ENCODE measurements at regions not wholly inside any gene's neighbourhood (a gene's known extent, or its start where the extent isn't known, plus 50 kb on each side); places are given as distances from the start of the nearest gene placed in this dataset.

DNA sequence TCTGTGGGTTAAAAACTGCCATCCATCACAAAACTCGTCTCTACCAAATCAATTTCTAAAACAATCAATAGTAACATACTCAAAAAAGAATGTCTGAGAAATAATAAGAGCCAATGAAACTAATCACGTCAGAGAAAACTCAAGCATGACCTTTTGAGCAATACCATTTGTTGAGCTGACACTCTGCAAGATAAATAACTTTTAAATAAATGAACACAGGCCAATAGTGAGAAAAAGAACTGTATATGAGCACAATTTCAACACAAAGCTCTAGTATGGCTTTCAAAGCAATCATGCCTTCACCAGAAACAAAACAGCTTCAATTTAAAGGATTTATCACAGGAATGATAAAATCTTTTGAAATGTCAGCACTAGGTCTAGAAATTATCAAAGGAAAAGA is 249.2 kb upstream of the SETMAR start:
- H3K4me3 ChIP-seq (ENCODE audit: low read depth in 1 of 3, low read length in 3 of 3): no peak overlapping the region
- 55 to 75% (median 75%) methylated on average over 2 of the region's 2 CpGs for WGBS, 3 donors
- no peak for DNase-seq
- peaks cover 0 to 6% (median 0%) of the 10 kb centered on the region in 3 donors for H3K36me3 ChIP-seq (ENCODE audit: control insufficient read depth in 3 of 3, insufficient read depth in 2 of 3, low read depth in 1 of 3, low read length in 3 of 3)
- H3K9me3 ChIP-seq (ENCODE audit: control insufficient read depth in 2 of 2, insufficient read depth in 1 of 2, low read depth in 1 of 2, low read length in 1 of 2): peaks cover 0 to 10% of the 10 kb centered on the region in 2 donors
- H3K27me3 ChIP-seq (ENCODE audit: control insufficient read depth in 3 of 3, insufficient read depth in 3 of 3, low read length in 3 of 3): no peaks in the 10 kb centered on the region
- H3K4me1 ChIP-seq (ENCODE audit: control insufficient read depth in 3 of 3, insufficient read depth in 2 of 3, low read depth in 1 of 3, low read length in 2 of 3): no peaks in the 10 kb centered on the region
- no peak for FAIRE-seq
- no peak overlapping the region for H3K27ac ChIP-seq (ENCODE audit: low read depth in 1 of 3, low read length in 2 of 3)

DNA sequence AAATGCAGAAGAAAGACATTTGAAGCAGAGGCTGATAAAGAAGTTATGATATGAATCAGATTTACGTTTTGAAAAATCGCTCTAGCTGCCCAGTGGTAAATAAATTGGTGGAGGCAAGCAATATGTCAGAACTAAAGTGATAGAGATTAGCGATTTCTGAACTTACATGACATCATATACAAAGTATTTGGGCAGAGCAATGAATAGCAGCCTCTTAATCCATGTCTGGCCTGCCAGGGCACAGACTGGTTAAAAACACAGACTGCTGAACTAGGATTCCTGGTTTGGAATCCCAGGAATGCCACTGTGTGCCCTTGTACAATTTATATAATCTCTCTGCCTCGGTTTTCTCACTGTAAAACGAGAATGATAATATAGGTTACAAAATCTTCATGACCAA is 243.1 kb upstream of the SETMAR start:
- Histone ChIP-seq H3K4me1 (ENCODE audit: control insufficient read depth in 3 of 3, insufficient read depth in 2 of 3, low read depth in 1 of 3, low read length in 2 of 3) (no peaks in the 10 kb centered on the region), H3K4me3 (ENCODE audit: low read depth in 1 of 3, low read length in 3 of 3) (no peak overlapping the region), H3K27ac (ENCODE audit: low read depth in 1 of 3, low read length in 2 of 3) (no peak overlapping the region), H3K27me3 (ENCODE audit: control insufficient read depth in 3 of 3, insufficient read depth in 3 of 3, low read length in 3 of 3) (no peaks in the 10 kb centered on the region), H3K9me3 (ENCODE audit: control insufficient read depth in 2 of 2, insufficient read depth in 1 of 2, low read depth in 1 of 2, low read length in 1 of 2) (no peaks in the 10 kb centered on the region), H3K36me3 (ENCODE audit: control insufficient read depth in 3 of 3, insufficient read depth in 2 of 3, low read depth in 1 of 3, low read length in 3 of 3) (no peaks in the 10 kb centered on the region)
- DNase-seq (no peak), FAIRE-seq (no peak)
- 60 to 76% (median 72%) methylated on average over 5 of the region's 5 CpGs for WGBS, 3 donors

DNA sequence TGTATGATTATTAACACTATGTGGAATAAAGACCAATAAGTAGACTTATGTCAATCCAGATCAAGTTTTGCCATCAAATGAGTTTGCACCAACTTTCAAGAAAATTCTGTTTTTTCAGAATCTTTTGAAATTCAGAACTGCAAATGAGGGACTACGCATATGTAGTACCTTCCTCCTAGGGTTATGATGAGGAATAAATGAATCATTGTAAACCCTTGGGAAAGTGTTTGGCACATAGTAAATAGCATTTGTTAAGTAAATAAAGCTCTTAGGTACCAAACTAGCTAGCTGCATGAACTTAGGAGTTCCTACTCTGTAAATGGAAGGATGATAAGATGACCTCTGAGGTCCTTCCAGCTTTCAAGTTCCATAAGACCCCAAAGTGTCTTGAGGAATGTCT is 242.6 kb upstream of the SETMAR start:
- Histone ChIP-seq H3K27ac (ENCODE audit: low read depth in 1 of 3, low read length in 2 of 3) (no peak overlapping the region), H3K36me3 (ENCODE audit: control insufficient read depth in 3 of 3, insufficient read depth in 2 of 3, low read depth in 1 of 3, low read length in 3 of 3) (no peaks in the 10 kb centered on the region), H3K4me1 (ENCODE audit: control insufficient read depth in 3 of 3, insufficient read depth in 2 of 3, low read depth in 1 of 3, low read length in 2 of 3) (no peaks in the 10 kb centered on the region), H3K4me3 (ENCODE audit: low read depth in 1 of 3, low read length in 3 of 3) (no peak overlapping the region), H3K27me3 (ENCODE audit: control insufficient read depth in 3 of 3, insufficient read depth in 3 of 3, low read length in 3 of 3) (no peaks in the 10 kb centered on the region), H3K9me3 (ENCODE audit: control insufficient read depth in 2 of 2, insufficient read depth in 1 of 2, low read depth in 1 of 2, low read length in 1 of 2) (no peaks in the 10 kb centered on the region)
- 84 to 96% (median 88%) methylated on average over 1 of the region's 1 CpG for WGBS, 3 donors
- DNase-seq (no peak), FAIRE-seq (no peak)

DNA sequence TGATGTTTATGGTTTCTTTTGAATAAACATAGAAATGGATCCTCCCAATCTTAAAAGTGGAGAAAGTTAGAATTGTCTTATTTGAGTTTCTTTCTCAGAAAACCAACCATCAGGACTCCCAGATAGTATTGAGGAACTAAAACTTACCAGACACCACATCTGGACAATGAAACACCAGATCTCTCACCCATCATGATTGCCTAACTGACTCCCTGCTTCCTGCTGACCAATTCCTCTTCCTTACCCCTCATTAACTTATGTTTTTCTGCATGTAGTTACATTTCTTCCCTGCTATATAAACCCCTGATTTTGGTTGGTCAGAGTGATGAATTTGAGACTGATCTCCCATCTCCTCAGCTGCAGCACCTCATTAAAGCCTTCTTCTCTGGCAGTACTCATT is 242.0 kb upstream of the SETMAR start:
- FAIRE-seq: no peak
- H3K4me1 ChIP-seq (ENCODE audit: control insufficient read depth in 3 of 3, insufficient read depth in 2 of 3, low read depth in 1 of 3, low read length in 2 of 3): no peaks in the 10 kb centered on the region

DNA sequence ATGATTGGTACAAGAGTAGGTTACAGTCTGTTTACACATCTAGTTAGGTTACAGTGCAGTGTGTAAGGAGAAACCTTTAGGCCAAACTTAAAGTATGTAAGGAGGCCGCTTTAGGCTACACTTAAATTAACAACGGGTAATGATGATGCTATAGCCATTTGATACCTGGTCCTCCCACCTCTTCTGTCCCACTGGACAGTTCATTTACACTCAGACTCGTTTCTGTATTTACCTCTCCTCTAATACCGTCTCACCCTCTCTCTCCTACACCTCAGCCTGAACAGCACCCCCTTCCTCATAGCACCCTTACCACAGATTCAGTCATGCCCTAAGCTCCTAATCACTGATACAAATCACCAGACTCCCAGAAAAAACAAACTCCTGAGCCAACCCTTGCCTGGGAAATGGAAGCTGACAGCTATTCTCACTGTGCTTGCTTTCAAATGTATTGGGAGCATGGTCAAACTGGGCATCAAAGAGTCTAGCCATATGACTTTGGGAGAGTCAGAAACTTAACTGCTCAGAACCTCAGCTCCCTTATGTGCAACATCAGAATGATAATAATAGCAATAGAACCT is 241.3 kb upstream of the SETMAR start:
- H3K27ac ChIP-seq (ENCODE audit: low read depth in 1 of 3, low read length in 2 of 3): no peak overlapping the region
- no peaks in the 10 kb centered on the region for H3K4me1 ChIP-seq (ENCODE audit: control insufficient read depth in 3 of 3, insufficient read depth in 2 of 3, low read depth in 1 of 3, low read length in 2 of 3)
- no peaks in the 10 kb centered on the region for H3K27me3 ChIP-seq (ENCODE audit: control insufficient read depth in 3 of 3, insufficient read depth in 3 of 3, low read length in 3 of 3)
- H3K9me3 ChIP-seq (ENCODE audit: control insufficient read depth in 2 of 2, insufficient read depth in 1 of 2, low read depth in 1 of 2, low read length in 1 of 2): no peaks in the 10 kb centered on the region
- no peak for FAIRE-seq
- no peak for DNase-seq
- no peaks in the 10 kb centered on the region for H3K36me3 ChIP-seq (ENCODE audit: control insufficient read depth in 3 of 3, insufficient read depth in 2 of 3, low read depth in 1 of 3, low read length in 3 of 3)
- 54 to 59% (median 59%) methylated on average over 4 of the region's 4 CpGs for WGBS, 3 donors
- H3K4me3 ChIP-seq (ENCODE audit: low read depth in 1 of 3, low read length in 3 of 3): no peak overlapping the region

More for the DNA sequence above, 242.0 kb upstream of the SETMAR start:
- Histone ChIP-seq H3K36me3 (ENCODE audit: control insufficient read depth in 3 of 3, insufficient read depth in 2 of 3, low read depth in 1 of 3, low read length in 3 of 3) (no peaks in the 10 kb centered on the region), H3K4me3 (ENCODE audit: low read depth in 1 of 3, low read length in 3 of 3) (no peak overlapping the region), H3K27ac (ENCODE audit: low read depth in 1 of 3, low read length in 2 of 3) (no peak overlapping the region), H3K27me3 (ENCODE audit: control insufficient read depth in 3 of 3, insufficient read depth in 3 of 3, low read length in 3 of 3) (no peaks in the 10 kb centered on the region), H3K9me3 (ENCODE audit: control insufficient read depth in 2 of 2, insufficient read depth in 1 of 2, low read depth in 1 of 2, low read length in 1 of 2) (no peaks in the 10 kb centered on the region)
- DNase-seq: no peak

DNA sequence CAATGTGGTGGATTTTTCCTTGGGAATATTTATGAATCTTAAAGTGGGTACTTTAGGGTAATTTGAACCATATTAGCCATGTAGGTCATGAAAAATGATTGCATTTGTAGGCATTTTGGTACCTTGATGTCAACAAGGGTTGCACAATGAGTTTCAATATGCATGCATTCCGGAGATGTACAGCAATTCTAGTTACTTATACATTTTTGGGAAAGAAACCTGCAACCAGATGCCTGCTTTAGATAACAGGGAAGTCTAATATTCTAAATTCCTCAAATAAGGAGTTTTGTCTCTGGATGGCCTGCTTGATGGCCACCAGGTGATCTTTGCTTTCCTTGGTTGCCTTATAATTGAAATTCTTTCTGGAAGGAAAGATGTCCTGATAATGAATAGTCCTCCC is 240.5 kb upstream of the SETMAR start:
- Histone ChIP-seq H3K36me3 (ENCODE audit: control insufficient read depth in 3 of 3, insufficient read depth in 2 of 3, low read depth in 1 of 3, low read length in 3 of 3) (no peaks in the 10 kb centered on the region), H3K27me3 (ENCODE audit: control insufficient read depth in 3 of 3, insufficient read depth in 3 of 3, low read length in 3 of 3) (no peaks in the 10 kb centered on the region), H3K4me1 (ENCODE audit: control insufficient read depth in 3 of 3, insufficient read depth in 2 of 3, low read depth in 1 of 3, low read length in 2 of 3) (peaks cover 0 to 4% (median 2%) of the 10 kb centered on the region in 3 donors), H3K4me3 (ENCODE audit: low read depth in 1 of 3, low read length in 3 of 3) (no peak overlapping the region), H3K27ac (ENCODE audit: low read depth in 1 of 3, low read length in 2 of 3) (no peak overlapping the region), H3K9me3 (ENCODE audit: control insufficient read depth in 2 of 2, insufficient read depth in 1 of 2, low read depth in 1 of 2, low read length in 1 of 2) (no peaks in the 10 kb centered on the region)
- DNase-seq: no peak
- FAIRE-seq: no peak
- WGBS, 3 donors: 78 to 96% (median 90%) methylated on average over 1 of the region's 1 CpG

DNA sequence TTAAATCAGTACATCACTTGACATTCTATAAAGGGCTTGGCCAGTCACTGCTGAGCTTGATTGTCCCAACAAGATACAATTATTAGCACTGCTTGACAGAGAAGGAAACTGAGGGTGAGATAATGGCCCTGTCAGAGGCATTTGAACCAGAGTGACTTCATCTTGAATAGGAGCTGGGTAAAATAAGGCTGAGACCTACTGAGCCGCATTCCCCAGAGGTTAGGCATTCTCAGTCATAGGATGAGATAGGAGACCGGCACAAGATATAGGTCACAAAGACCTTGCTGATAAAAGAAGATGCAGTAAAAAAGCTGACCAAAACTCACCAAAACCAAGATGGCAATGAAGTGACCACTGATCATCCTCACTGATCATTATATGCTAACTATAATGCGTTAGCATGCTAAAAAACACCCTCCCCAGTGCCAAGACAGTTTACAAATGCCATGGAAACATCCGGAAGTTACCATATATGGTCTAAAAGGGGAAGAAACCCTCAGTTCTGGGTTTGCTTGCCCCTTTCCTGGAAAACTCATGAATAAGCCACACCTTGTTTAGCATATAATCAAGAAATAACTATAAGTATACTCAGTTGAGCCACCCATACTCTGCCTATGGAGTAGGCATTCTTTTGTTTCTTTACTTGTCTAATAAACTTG is 239.1 kb upstream of the SETMAR start:
- no peaks in the 10 kb centered on the region for H3K36me3 ChIP-seq (ENCODE audit: control insufficient read depth in 3 of 3, insufficient read depth in 2 of 3, low read depth in 1 of 3, low read length in 3 of 3)
- no peak overlapping the region for H3K27ac ChIP-seq (ENCODE audit: low read depth in 1 of 3, low read length in 2 of 3)
- WGBS, 3 donors: 85 to 86% (median 86%) methylated on average over 4 of the region's 4 CpGs
- no peak for DNase-seq
- FAIRE-seq: no peak
- H3K9me3 ChIP-seq (ENCODE audit: control insufficient read depth in 2 of 2, insufficient read depth in 1 of 2, low read depth in 1 of 2, low read length in 1 of 2): no peaks in the 10 kb centered on the region
- no peaks in the 10 kb centered on the region for H3K27me3 ChIP-seq (ENCODE audit: control insufficient read depth in 3 of 3, insufficient read depth in 3 of 3, low read length in 3 of 3)
- H3K4me3 ChIP-seq (ENCODE audit: low read depth in 1 of 3, low read length in 3 of 3): no peak overlapping the region
- H3K4me1 ChIP-seq (ENCODE audit: control insufficient read depth in 3 of 3, insufficient read depth in 2 of 3, low read depth in 1 of 3, low read length in 2 of 3): peaks cover 2 to 5% (median 4%) of the 10 kb centered on the region in 3 donors

DNA sequence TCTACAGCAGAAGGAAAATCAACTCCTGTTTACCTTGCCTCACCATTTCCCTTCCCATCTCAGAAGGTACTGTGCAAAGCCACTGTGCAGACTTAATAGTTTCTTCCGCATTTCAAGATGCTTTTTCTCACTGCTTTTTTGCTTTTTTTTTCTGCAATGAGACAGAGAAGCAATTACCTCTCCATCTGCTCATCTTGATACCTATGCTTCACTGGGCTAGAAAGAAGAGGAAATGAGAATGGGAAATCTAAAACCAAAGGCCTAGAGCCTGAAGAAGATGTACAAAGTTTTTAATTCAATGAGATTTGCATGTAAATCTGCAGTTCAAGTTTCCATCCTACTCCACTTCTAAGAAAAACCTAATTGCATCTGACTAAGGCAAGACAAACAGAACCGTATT is 238.1 kb upstream of the SETMAR start:
- Histone ChIP-seq H3K27ac (ENCODE audit: low read depth in 1 of 3, low read length in 2 of 3) (no peak overlapping the region), H3K27me3 (ENCODE audit: control insufficient read depth in 3 of 3, insufficient read depth in 3 of 3, low read length in 3 of 3) (no peaks in the 10 kb centered on the region), H3K9me3 (ENCODE audit: control insufficient read depth in 2 of 2, insufficient read depth in 1 of 2, low read depth in 1 of 2, low read length in 1 of 2) (no peaks in the 10 kb centered on the region), H3K36me3 (ENCODE audit: control insufficient read depth in 3 of 3, insufficient read depth in 2 of 3, low read depth in 1 of 3, low read length in 3 of 3) (no peaks in the 10 kb centered on the region), H3K4me3 (ENCODE audit: low read depth in 1 of 3, low read length in 3 of 3) (no peak overlapping the region), H3K4me1 (ENCODE audit: control insufficient read depth in 3 of 3, insufficient read depth in 2 of 3, low read depth in 1 of 3, low read length in 2 of 3) (peaks cover 2 to 5% (median 5%) of the 10 kb centered on the region in 3 donors)
- FAIRE-seq: no peak
- WGBS, 3 donors: 82 to 95% (median 89%) methylated on average over 2 of the region's 2 CpGs
- no peak for DNase-seq

DNA sequence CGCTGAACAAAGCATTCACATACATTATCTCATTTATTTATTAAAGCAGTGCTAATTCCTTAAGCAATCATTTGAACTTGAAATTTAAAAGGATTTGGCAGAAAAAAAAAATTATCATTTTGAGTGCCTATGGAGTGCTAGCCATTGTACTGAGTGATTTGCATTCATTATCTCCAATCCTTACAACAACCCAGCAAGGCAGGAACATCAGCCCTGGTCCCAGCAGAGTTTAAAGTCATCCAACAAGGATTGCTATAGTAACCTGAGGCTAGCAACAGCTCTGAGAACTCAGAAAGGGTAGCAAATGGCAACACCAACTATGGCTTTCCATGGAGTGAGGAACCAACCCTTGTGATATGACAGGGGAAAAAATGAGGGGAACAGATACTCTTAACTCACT is 237.6 kb upstream of the SETMAR start:
- no peaks in the 10 kb centered on the region for H3K36me3 ChIP-seq (ENCODE audit: control insufficient read depth in 3 of 3, insufficient read depth in 2 of 3, low read depth in 1 of 3, low read length in 3 of 3)
- H3K27me3 ChIP-seq (ENCODE audit: control insufficient read depth in 3 of 3, insufficient read depth in 3 of 3, low read length in 3 of 3): no peaks in the 10 kb centered on the region
- 87 to 96% (median 95%) methylated on average over 1 of the region's 1 CpG for WGBS, 3 donors
- peaks cover 2 to 7% (median 5%) of the 10 kb centered on the region in 3 donors for H3K4me1 ChIP-seq (ENCODE audit: control insufficient read depth in 3 of 3, insufficient read depth in 2 of 3, low read depth in 1 of 3, low read length in 2 of 3)
- DNase-seq (no peak), FAIRE-seq (no peak)
- H3K27ac ChIP-seq (ENCODE audit: low read depth in 1 of 3, low read length in 2 of 3): no peak overlapping the region
- no peaks in the 10 kb centered on the region for H3K9me3 ChIP-seq (ENCODE audit: control insufficient read depth in 2 of 2, insufficient read depth in 1 of 2, low read depth in 1 of 2, low read length in 1 of 2)
- no peak overlapping the region for H3K4me3 ChIP-seq (ENCODE audit: low read depth in 1 of 3, low read length in 3 of 3)

All from small intestine (tissue), 7 donors.